ENCODE measurements at regions not wholly inside any gene's neighbourhood (a gene's known extent, or its start where the extent isn't known, plus 50 kb on each side); places are given as distances from the start of the nearest gene placed in this dataset.

- TF ChIP-seq CTCF (IDR thresholded peaks at IDR 0.05; ENCODE audit: insufficient read depth, low read length, severe bottlenecking) = no peak
- H3K4me3 ChIP-seq (ENCODE audit: low read depth, low read length) = no peak overlapping the region
- H3K36me3 ChIP-seq (ENCODE audit: control insufficient read depth, insufficient read depth, low read length) = no peaks in the 10 kb centered on the region
- no peak for FAIRE-seq
- no peaks in the 10 kb centered on the region for H3K27me3 ChIP-seq (ENCODE audit: control insufficient read depth, insufficient read depth, low read length)
- no peak for DNase-seq (ENCODE audit: low read depth)
These were observed 202.2 kb downstream of the AEBP2 start for GRCh38 chr12:19641235-19642080.

GRCh38 chr12:19642345-19642744 lies 203.1 kb downstream of the AEBP2 start:
- no peak overlapping the region for H3K4me3 ChIP-seq (ENCODE audit: low read depth, low read length)
- FAIRE-seq (no peak), DNase-seq (ENCODE audit: low read depth) (no peak)
- TF ChIP-seq CTCF (IDR thresholded peaks at IDR 0.05; ENCODE audit: insufficient read depth, low read length, severe bottlenecking) = no peak
- H3K27me3 ChIP-seq (ENCODE audit: control insufficient read depth, insufficient read depth, low read length) = no peaks in the 10 kb centered on the region
- no peaks in the 10 kb centered on the region for H3K36me3 ChIP-seq (ENCODE audit: control insufficient read depth, insufficient read depth, low read length)

- peak; percentile 54 for TF ChIP-seq CTCF (IDR thresholded peaks at IDR 0.05; ENCODE audit: insufficient read depth, low read length, severe bottlenecking)
- Histone ChIP-seq H3K4me3 (ENCODE audit: low read depth, low read length) (no peak overlapping the region), H3K36me3 (ENCODE audit: control insufficient read depth, insufficient read depth, low read length) (no peaks in the 10 kb centered on the region), H3K27me3 (ENCODE audit: control insufficient read depth, insufficient read depth, low read length) (no peaks in the 10 kb centered on the region)
- FAIRE-seq (no peak), DNase-seq (ENCODE audit: low read depth) (peak; percentile 57)
These were observed 204.3 kb downstream of the AEBP2 start for GRCh38 chr12:19643635-19644034.

GRCh38 chr12:19644571-19644970 lies 205.3 kb downstream of the AEBP2 start:
- no peaks in the 10 kb centered on the region for H3K36me3 ChIP-seq (ENCODE audit: control insufficient read depth, insufficient read depth, low read length)
- H3K4me3 ChIP-seq (ENCODE audit: low read depth, low read length) = no peak overlapping the region
- FAIRE-seq = no peak
- TF ChIP-seq CTCF (IDR thresholded peaks at IDR 0.05; ENCODE audit: insufficient read depth, low read length, severe bottlenecking) = no peak
- DNase-seq (ENCODE audit: low read depth) = no peak
- no peaks in the 10 kb centered on the region for H3K27me3 ChIP-seq (ENCODE audit: control insufficient read depth, insufficient read depth, low read length)

- FAIRE-seq (no peak), DNase-seq (ENCODE audit: low read depth) (no peak)
- no peak for TF ChIP-seq CTCF (IDR thresholded peaks at IDR 0.05; ENCODE audit: insufficient read depth, low read length, severe bottlenecking)
- H3K4me3 ChIP-seq (ENCODE audit: low read depth, low read length) = no peak overlapping the region
- H3K27me3 ChIP-seq (ENCODE audit: control insufficient read depth, insufficient read depth, low read length) = no peaks in the 10 kb centered on the region
- no peaks in the 10 kb centered on the region for H3K36me3 ChIP-seq (ENCODE audit: control insufficient read depth, insufficient read depth, low read length)
These were observed 206.5 kb downstream of the AEBP2 start for GRCh38 chr12:19645823-19646222.

- H3K36me3 ChIP-seq (ENCODE audit: control insufficient read depth, insufficient read depth, low read length) = no peaks in the 10 kb centered on the region
- FAIRE-seq (no peak), DNase-seq (ENCODE audit: low read depth) (no peak)
- TF ChIP-seq CTCF (IDR thresholded peaks at IDR 0.05; ENCODE audit: insufficient read depth, low read length, severe bottlenecking) = no peak
- H3K27me3 ChIP-seq (ENCODE audit: control insufficient read depth, insufficient read depth, low read length) = no peaks in the 10 kb centered on the region
- no peak overlapping the region for H3K4me3 ChIP-seq (ENCODE audit: low read depth, low read length)
These were observed 207.3 kb downstream of the AEBP2 start for GRCh38 chr12:19646599-19646998.

All from bronchial epithelial cell (primary cell).